ENCODE measurements at regions not wholly inside any gene's neighbourhood (a gene's known extent, or its start where the extent isn't known, plus 50 kb on each side); places are given as distances from the start of the nearest gene placed in this dataset.
"Not testable (repeated sequence)": the region's sequence is repeated elsewhere in the genome, so short reads cannot be mapped to it uniquely, and the experiment has no call there.

- TF ChIP-seq CTCF (IDR thresholded peaks at IDR 0.05; ENCODE audit: control extremely low read depth in 1 of 3, insufficient read depth in 1 of 3, low read depth in 1 of 3, low read length in 3 of 3); CREB1 (IDR thresholded peaks at IDR 0.05); EP300 (IDR thresholded peaks at IDR 0.05; ENCODE audit: borderline replicate concordance in 1 of 2, low read depth in 2 of 2, low read length in 2 of 2); TEAD4 (IDR thresholded peaks at IDR 0.05; ENCODE audit: low read depth, low read length); SUZ12 (IDR thresholded peaks at IDR 0.05; ENCODE audit: low read length); GTF2F1 (IDR thresholded peaks at IDR 0.05; ENCODE audit: borderline replicate concordance, low read depth, low read length); POLR2A (IDR thresholded peaks at IDR 0.05; ENCODE audit: control extremely low read depth in 1 of 2, low read depth in 2 of 2, low read length in 2 of 2); CEBPB (IDR thresholded peaks at IDR 0.05; ENCODE audit: low read depth, low read length); MAFK (IDR thresholded peaks at IDR 0.05; ENCODE audit: low read depth, low read length); CHD1 (IDR thresholded peaks at IDR 0.05; ENCODE audit: low read depth, low read length); HDAC6 (IDR thresholded peaks at IDR 0.05; ENCODE audit: low read depth, low read length); JUN (IDR thresholded peaks at IDR 0.05; ENCODE audit: low read depth, low read length); EZH2 (IDR thresholded peaks at IDR 0.05; ENCODE audit: low read depth, low read length, severe bottlenecking): not testable (repeated sequence)
Measured at GRCh38 chr6:137292326-137292725, 73.1 kb upstream of the IFNGR1 start.

Data from H1 (cell line).